ENCODE measurements at regions not wholly inside any gene's neighbourhood (a gene's known extent, or its start where the extent isn't known, plus 50 kb on each side); places are given as distances from the start of the nearest gene placed in this dataset.
"Not testable (repeated sequence)": the region's sequence is repeated elsewhere in the genome, so short reads cannot be mapped to it uniquely, and the experiment has no call there.

- not testable (repeated sequence) for DNase-seq (ENCODE audit: low spot score)
These were observed 81.9 kb upstream of the GOLGA6L4 start for GRCh38 chr15:84153655-84154140.

GRCh38 chr15:84154314-84154713 is 81.3 kb upstream of the GOLGA6L4 start:
- DNase-seq (ENCODE audit: low spot score) = not testable (repeated sequence)

- not testable (repeated sequence) for DNase-seq (ENCODE audit: low spot score)
These were observed 80.8 kb upstream of the GOLGA6L4 start for GRCh38 chr15:84154787-84155186.

- DNase-seq (ENCODE audit: low spot score) = not testable (repeated sequence)
These were observed 79.6 kb upstream of the GOLGA6L4 start for GRCh38 chr15:84155792-84156587.

GRCh38 chr15:84156588-84156840 is 79.1 kb upstream of the GOLGA6L4 start:
- not testable (repeated sequence) for DNase-seq (ENCODE audit: low spot score)

- DNase-seq (ENCODE audit: low spot score) = not testable (repeated sequence)
These were observed 78.4 kb upstream of the GOLGA6L4 start for GRCh38 chr15:84157056-84157632.

- not testable (repeated sequence) for DNase-seq (ENCODE audit: low spot score)
These were observed 77.7 kb upstream of the GOLGA6L4 start for GRCh38 chr15:84157857-84158256.

- DNase-seq (ENCODE audit: low spot score) = not testable (repeated sequence)
These were observed 76.0 kb upstream of the GOLGA6L4 start for GRCh38 chr15:84159346-84160269.

GRCh38 chr15:84164423-84165292 is 70.9 kb upstream of the GOLGA6L4 start:
- not testable (repeated sequence) for DNase-seq (ENCODE audit: low spot score)

- DNase-seq (ENCODE audit: low spot score) = not testable (repeated sequence)
These were observed 65.5 kb upstream of the GOLGA6L4 start for GRCh38 chr15:84170029-84170428.

GRCh38 chr15:84173231-84173610 is 62.4 kb upstream of the GOLGA6L4 start:
- not testable (repeated sequence) for DNase-seq (ENCODE audit: low spot score)
